H9 (cell line): ENCODE measurements at regions not wholly inside any gene's neighbourhood (a gene's known extent, or its start where the extent isn't known, plus 50 kb on each side); places are given as distances from the start of the nearest gene placed in this dataset.

Experiments
- DNase-seq: peaks from one replicate; pipeline ENCODE4 v3.0.0-alpha.2; 2017
- H2AFZ ChIP-seq: one replicate; pipeline ENCODE4 v1.6.1; 2013; ENCODE audit warnings: mild to moderate bottlenecking, low read length, control low read depth, moderate library complexity
- H2AK5ac ChIP-seq: 2 replicates; pipeline ENCODE4 v1.6.1; 2013; ENCODE audit warnings: low read length, control low read depth, mixed read lengths; ENCODE audit not compliant: insufficient read length
- H2BK120ac ChIP-seq: one replicate; pipeline ENCODE4 v1.6.1; 2013; ENCODE audit warnings: low read depth, mild to moderate bottlenecking, low read length, control low read depth, inconsistent platforms; ENCODE audit not compliant: poor library complexity, severe bottlenecking
- H2BK12ac ChIP-seq: 2 replicates; pipeline ENCODE4 v1.6.1; 2013; ENCODE audit warnings: low read length, control low read depth, mixed read lengths, low read depth; ENCODE audit not compliant: insufficient read length
- H2BK15ac ChIP-seq: 2 replicates; pipeline ENCODE4 v1.6.1; 2013; ENCODE audit warnings: low read depth, low read length, control low read depth
- H2BK20ac ChIP-seq: one replicate; pipeline ENCODE4 v1.6.1; 2013; ENCODE audit warnings: low read depth, mild to moderate bottlenecking, low read length, control low read depth, inconsistent platforms; ENCODE audit not compliant: poor library complexity, severe bottlenecking
- H2BK5ac ChIP-seq: 2 replicates; pipeline ENCODE4 v1.6.1; 2013; ENCODE audit warnings: low read length, control low read depth, mixed read lengths; ENCODE audit not compliant: insufficient read length
- H3K14ac ChIP-seq: 2 replicates; pipeline ENCODE4 v1.6.1; 2013; ENCODE audit warnings: low read length, control low read depth; ENCODE audit not compliant: insufficient read depth
- H3K18ac ChIP-seq: 2 replicates; pipeline ENCODE4 v1.6.1; 2013; ENCODE audit warnings: low read depth, mild to moderate bottlenecking, mixed read lengths, low read length, control low read depth; ENCODE audit not compliant: insufficient read length
- H3K23ac ChIP-seq: 2 replicates; pipeline ENCODE4 v1.6.1; 2013; ENCODE audit warnings: low read length, control low read depth, mixed read lengths, low read depth; ENCODE audit not compliant: insufficient read length
- H3K23me2 ChIP-seq: 2 replicates; pipeline ENCODE4 v1.6.1; 2013; ENCODE audit warnings: low read depth, mild to moderate bottlenecking, mixed read lengths, low read length, control low read depth; ENCODE audit not compliant: insufficient read length, poor library complexity, severe bottlenecking
- H3K27ac ChIP-seq: 2 replicates; pipeline ENCODE4 v1.5.1; 2013; ENCODE audit warnings: low read length, control low read depth, mixed read lengths, low read depth; ENCODE audit not compliant: insufficient read length
- H3K27me3 ChIP-seq: 2 replicates; pipeline ENCODE4 v1.6.1; 2013; ENCODE audit warnings: low read length, control low read depth, inconsistent platforms; ENCODE audit not compliant: insufficient read depth
- H3K4ac ChIP-seq: 2 replicates; pipeline ENCODE4 v1.6.1; 2013; ENCODE audit warnings: low read depth, mild to moderate bottlenecking, control low read depth, inconsistent platforms, low read length, moderate library complexity
- H3K4me1 ChIP-seq: 2 replicates; pipeline ENCODE4 v1.6.1; 2013; ENCODE audit warnings: low read length, control low read depth, inconsistent platforms; ENCODE audit not compliant: insufficient read depth
- H3K4me2 ChIP-seq: 2 replicates; pipeline ENCODE4 v1.6.1; 2013; ENCODE audit warnings: low read length, control low read depth, mixed read lengths; ENCODE audit not compliant: insufficient read length, insufficient read depth
- H3K56ac ChIP-seq: 2 replicates; pipeline ENCODE4 v1.6.1; 2013; ENCODE audit warnings: low read depth, mild to moderate bottlenecking, mixed read lengths, low read length, control low read depth; ENCODE audit not compliant: insufficient read length
- H3K79me1 ChIP-seq: 2 replicates; pipeline ENCODE4 v1.6.1; 2013; ENCODE audit warnings: low read depth, mild to moderate bottlenecking, moderate library complexity, low read length, control low read depth, inconsistent platforms; ENCODE audit not compliant: insufficient read depth, poor library complexity, severe bottlenecking
- H3K79me2 ChIP-seq: 2 replicates; pipeline ENCODE4 v1.6.1; 2013; ENCODE audit warnings: low read length, control low read depth, inconsistent platforms; ENCODE audit not compliant: insufficient read depth
- H3K9ac ChIP-seq: 2 replicates; pipeline ENCODE4 v1.6.1; 2013; ENCODE audit warnings: low read length, control low read depth, mixed read lengths; ENCODE audit not compliant: insufficient read length; ENCODE audit errors: extremely low read depth
- H3K9me3 ChIP-seq: one replicate; pipeline ENCODE4 v1.6.1; 2013; ENCODE audit warnings: low read depth, low read length, inconsistent platforms; ENCODE audit not compliant: control insufficient read depth
- H3T11ph ChIP-seq: one replicate; pipeline ENCODE4 v1.6.1; 2013; ENCODE audit warnings: mild to moderate bottlenecking, low read length, control low read depth, inconsistent platforms
- H4K20me1 ChIP-seq: one replicate; pipeline ENCODE4 v1.6.1; 2013; ENCODE audit not compliant: control insufficient read depth, insufficient read length, insufficient read depth
- H4K5ac ChIP-seq: 2 replicates; pipeline ENCODE4 v1.6.1; 2013; ENCODE audit warnings: low read depth, mild to moderate bottlenecking, mixed read lengths, low read length, control low read depth; ENCODE audit not compliant: insufficient read length
- H4K8ac ChIP-seq: replicated peaks from 2 replicates; pipeline ENCODE4 v1.6.1; 2013; ENCODE audit warnings: low read length, control low read depth, mixed read lengths, low read depth; ENCODE audit not compliant: insufficient read length
- H4K91ac ChIP-seq: 2 replicates; pipeline ENCODE4 v1.6.1; 2013; ENCODE audit warnings: low read depth, mild to moderate bottlenecking, moderate library complexity, mixed read lengths, low read length, control low read depth; ENCODE audit not compliant: insufficient read length
- H3K27ac Mint-ChIP-seq, 3 experiments: 2 replicates in 2 of 3; 3 replicates in 1 of 3; pipeline ENCODE4 v1.8.0; 2020 to 2021; ENCODE audit warnings: mixed read lengths in 3 of 3, mild to moderate bottlenecking in 1 of 3, moderate library complexity in 1 of 3
- H3K27me3 Mint-ChIP-seq: 2 replicates; pipeline ENCODE4 v1.8.0; 2021; ENCODE audit warnings: low read depth, mild to moderate bottlenecking, moderate library complexity, mixed read lengths
- H3K36me3 Mint-ChIP-seq, 3 experiments: 2 replicates in 2 of 3; 3 replicates in 1 of 3; pipeline ENCODE4 v1.8.0; 2020 to 2021; ENCODE audit warnings: low read depth in 3 of 3, mixed read lengths in 3 of 3; ENCODE audit not compliant: insufficient read depth in 1 of 3
- H3K4me1 Mint-ChIP-seq, 2 experiments: 2 replicates each; pipeline ENCODE4 v1.8.0; 2020; ENCODE audit warnings: mixed read lengths in 2 of 2
- H3K4me3 Mint-ChIP-seq, 2 experiments: 2 replicates in 1 of 2; 3 replicates in 1 of 2; pipeline ENCODE4 v1.8.0; 2020 to 2021; ENCODE audit warnings: mild to moderate bottlenecking in 2 of 2, mixed read lengths in 2 of 2, moderate library complexity in 1 of 2
- H3K9me3 Mint-ChIP-seq, 2 experiments: 2 replicates in 1 of 2; 3 replicates in 1 of 2; pipeline ENCODE4 v1.8.0; 2020; ENCODE audit warnings: mild to moderate bottlenecking in 2 of 2, mixed read lengths in 2 of 2, moderate library complexity in 1 of 2
- CTCF ChIP-seq: fragments of 200-600 bp; sonication (generic); conservative IDR thresholded peaks from 3 replicates; pipeline ENCODE4 v1.8.0; 2021; ENCODE audit warnings: antibody characterized with exemption, mild to moderate bottlenecking
- WGBS: extraction: QIAGEN DNeasy Blood & Tissue Kit; methylation state at CpG from one replicate; pipeline ENCODE4 v1.1.7; 2013; ENCODE audit warnings: missing lambda C conversion rate, low lambda C conversion rate, mixed read lengths; ENCODE audit not compliant: insufficient read length; ENCODE audit errors: extremely low coverage; 5-methylcytosine and 5-hydroxymethylcytosine counted together

DNA sequence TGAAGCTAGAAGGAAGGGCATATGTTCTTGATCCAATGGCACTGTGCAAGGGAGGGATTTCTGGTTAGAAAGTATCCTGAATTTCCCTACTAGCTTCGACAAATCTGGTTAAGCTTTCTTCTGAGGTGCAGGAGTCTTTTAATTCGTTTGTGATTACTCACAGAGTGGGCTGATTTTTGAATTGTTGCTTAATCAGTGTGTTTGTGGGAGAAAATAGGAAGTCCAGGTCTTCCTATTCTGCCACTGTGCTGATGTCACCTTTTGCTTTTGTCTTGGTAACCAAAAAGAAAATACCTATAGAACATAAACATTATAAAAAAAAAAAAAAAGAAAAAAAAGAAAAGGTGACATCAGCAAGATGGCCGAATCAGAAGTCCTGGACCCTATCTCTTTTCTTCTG, 1008.6 kb downstream of the TSN start:
- no peak overlapping the region for H2BK5ac ChIP-seq
- no peak overlapping the region for H2BK120ac ChIP-seq
- H3K9ac ChIP-seq = no peak overlapping the region
- H2BK20ac ChIP-seq = no peak overlapping the region
- H3K23ac ChIP-seq = no peak overlapping the region
- no CpG with 5 or more reads among the region's 3 CpGs for WGBS
- H3K9me3 Mint-ChIP-seq = peaks cover 9 to 12% of the 10 kb centered on the region in 2 experiments; a peak in 4 of 5 replicates
- no peaks in the 10 kb centered on the region for H3K79me1 ChIP-seq
- no peak overlapping the region for H3K4ac ChIP-seq
- no peak overlapping the region for H3K18ac ChIP-seq
- H3K4me1 Mint-ChIP-seq = peaks cover 5 to 11% of the 10 kb centered on the region in 2 experiments; a peak in 2 of 4 replicates
- H3K79me2 ChIP-seq = no peaks in the 10 kb centered on the region
- DNase-seq = no peak
- no peak overlapping the region for H3K4me2 ChIP-seq
- no peak overlapping the region for H2BK12ac ChIP-seq
- H3K36me3 Mint-ChIP-seq = peaks cover 0 to 3% (median 3%) of the 10 kb centered on the region in 3 experiments; a peak in 4 of 7 replicates
- H4K8ac ChIP-seq = no peak overlapping the region
- no peak overlapping the region for H4K5ac ChIP-seq
- H3K56ac ChIP-seq = no peak overlapping the region
- H3K27me3 Mint-ChIP-seq = no peaks in the 10 kb centered on the region
- H3K27ac Mint-ChIP-seq = peak overlapping the region in 1 of 3 experiments; percentile 74; a peak in 1 of 7 replicates
- no peaks in the 10 kb centered on the region for H3K9me3 ChIP-seq
- no peak overlapping the region for H2BK15ac ChIP-seq
- H2AK5ac ChIP-seq = no peak overlapping the region
- H3K27me3 ChIP-seq = no peaks in the 10 kb centered on the region
- H3K23me2 ChIP-seq = no peaks in the 10 kb centered on the region
- H3K14ac ChIP-seq = no peak overlapping the region
- H3K4me1 ChIP-seq = no peaks in the 10 kb centered on the region; the same call in 1 of the 2 replicates
- no peak overlapping the region for H3T11ph ChIP-seq
- no peak overlapping the region for H3K4me3 Mint-ChIP-seq
- TF ChIP-seq CTCF = no peak
- H4K20me1 ChIP-seq = no peaks in the 10 kb centered on the region
- no peak overlapping the region for H3K27ac ChIP-seq
- H4K91ac ChIP-seq = no peak overlapping the region
- H2AFZ ChIP-seq = no peak overlapping the region
